NB4 (cell line): ENCODE measurements at regions not wholly inside any gene's neighbourhood (a gene's known extent, or its start where the extent isn't known, plus 50 kb on each side); places are given as distances from the start of the nearest gene placed in this dataset.

Experiments used
- DNase-seq: peaks from one replicate; pipeline ENCODE4 v3.0.0; 2010; ENCODE audit warnings: low read depth
- H3K4me3 ChIP-seq: one replicate; pipeline ENCODE4 v1.5.1; 2011; ENCODE audit warnings: mild to moderate bottlenecking, low read depth, low read length, moderate library complexity
- CTCF ChIP-seq: IDR thresholded peaks from one replicate; pipeline ENCODE4 v1.5.1; 2012; ENCODE audit warnings: low read depth, low read length
- MAX ChIP-seq: IDR thresholded peaks from 2 replicates; pipeline ENCODE4 v1.6.1; 2011; ENCODE audit warnings: low read depth, low read length
- MYC ChIP-seq: IDR thresholded peaks from 2 replicates; pipeline ENCODE4 v1.6.1; 2011; ENCODE audit warnings: low read depth, low read length
- POLR2A ChIP-seq: IDR thresholded peaks from 2 replicates; pipeline ENCODE4 v1.6.1; 2011; ENCODE audit warnings: mild to moderate bottlenecking; ENCODE audit not compliant: insufficient read length; ENCODE audit errors: extremely low read depth

GRCh38 chr5:60546207-60546606 lies 153.8 kb downstream of the DEPDC1B start:
- H3K4me3 ChIP-seq: no peak overlapping the region
- no peak for TF ChIP-seq MAX
- DNase-seq: no peak

- no peak overlapping the region for H3K4me3 ChIP-seq
- TF ChIP-seq CTCF (no peak), MYC (no peak)
- DNase-seq: no peak
Measured at GRCh38 chr5:60545551-60545950, 154.4 kb downstream of the DEPDC1B start.

DNA sequence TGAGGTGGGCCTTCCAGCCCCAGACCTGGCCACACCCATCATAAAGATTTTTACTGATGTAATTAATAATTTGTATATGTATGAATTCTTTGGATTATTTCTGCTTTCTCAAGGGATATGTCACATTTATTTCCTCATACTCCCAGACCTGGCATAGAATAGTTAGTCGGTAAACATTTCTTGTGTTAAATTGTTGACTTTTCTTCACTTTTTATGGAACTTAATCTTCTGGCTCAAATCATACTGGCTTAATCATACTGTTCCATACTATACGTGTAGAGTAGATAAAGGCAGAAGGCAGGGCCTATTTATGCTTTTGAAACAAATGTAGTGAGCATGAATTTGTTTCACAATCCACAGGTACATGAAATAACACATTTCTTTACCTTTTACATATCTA lies 155.8 kb downstream of the DEPDC1B start:
- TF ChIP-seq MAX (no peak), MYC (no peak), POLR2A (no peak)
- H3K4me3 ChIP-seq: no peak overlapping the region
- no peak for DNase-seq

- DNase-seq: peak; percentile 64
- TF ChIP-seq CTCF (no peak), MYC (no peak), MAX (peak; percentile 79), POLR2A (no peak)
- H3K4me3 ChIP-seq: no peak overlapping the region
Measured at GRCh38 chr5:60541980-60542379, 158.0 kb downstream of the DEPDC1B start.

GRCh38 chr5:60540856-60541805 lies 158.8 kb downstream of the DEPDC1B start:
- H3K4me3 ChIP-seq: no peak overlapping the region
- no peak for DNase-seq
- TF ChIP-seq POLR2A (no peak), MYC (no peak), CTCF (no peak), MAX (no peak)

GRCh38 chr5:60538955-60539866 lies 160.8 kb downstream of the DEPDC1B start:
- no peak for TF ChIP-seq MAX
- TF ChIP-seq CTCF: no peak
- TF ChIP-seq POLR2A: no peak
- TF ChIP-seq MYC: no peak
- no peak overlapping the region for H3K4me3 ChIP-seq
- DNase-seq: no peak
